Smooth muscle cell (in vitro differentiated cells): ENCODE measurements at regions not wholly inside any gene's neighbourhood (a gene's known extent, or its start where the extent isn't known, plus 50 kb on each side); places are given as distances from the start of the nearest gene placed in this dataset.

Source experiments
- DNase-seq: peaks from one replicate; lab custom pipeline; 2025; ENCODE audit not compliant: unreplicated experiment; lab: John Stamatoyannopoulos, UW
- H2AFZ ChIP-seq: fragments of 200-600 bp; sonication (generic); 2 replicates; pipeline ENCODE4 v1.6.0; 2016; ENCODE audit warnings: antibody characterized with exemption, low read depth, mild to moderate bottlenecking
- H3F3A ChIP-seq: fragments of 200-600 bp; sonication (generic); 2 replicates; pipeline ENCODE4 v1.6.0; 2017; ENCODE audit warnings: antibody characterized with exemption, low read depth
- H3K27ac ChIP-seq: fragments of 200-600 bp; sonication (generic); 2 replicates; pipeline ENCODE4 v1.5.1; 2016; ENCODE audit warnings: low read depth, mild to moderate bottlenecking
- H3K27me3 ChIP-seq: fragments of 200-600 bp; sonication (generic); 2 replicates; pipeline ENCODE4 v1.6.1; 2016; ENCODE audit warnings: low read depth, mild to moderate bottlenecking
- H3K36me3 ChIP-seq: fragments of 200-600 bp; sonication (generic); 2 replicates; pipeline ENCODE4 v1.5.1; 2016; ENCODE audit warnings: low read depth
- H3K4me1 ChIP-seq: fragments of 200-600 bp; sonication (generic); 2 replicates; pipeline ENCODE4 v1.5.1; 2016; ENCODE audit warnings: low read depth
- H3K4me2 ChIP-seq: fragments of 200-600 bp; sonication (generic); 2 replicates; pipeline ENCODE4 v1.6.0; 2016; ENCODE audit warnings: mild to moderate bottlenecking
- H3K4me3 ChIP-seq: fragments of 200-600 bp; sonication (generic); 2 replicates; pipeline ENCODE4 v1.5.1; 2016; ENCODE audit warnings: mild to moderate bottlenecking
- H3K79me2 ChIP-seq: fragments of 200-600 bp; sonication (generic); 2 replicates; pipeline ENCODE4 v1.6.0; 2016; ENCODE audit warnings: low read depth, mild to moderate bottlenecking
- H3K9ac ChIP-seq: fragments of 200-600 bp; sonication (generic); 2 replicates; pipeline ENCODE4 v1.6.0; 2016; ENCODE audit warnings: low read depth
- H3K9me3 ChIP-seq: fragments of 200-600 bp; sonication (generic); replicated peaks from 2 replicates; pipeline ENCODE4 v1.5.1; 2016; ENCODE audit warnings: low read depth
- H4K20me1 ChIP-seq: fragments of 200-600 bp; sonication (generic); 2 replicates; pipeline ENCODE4 v1.6.0; 2016; ENCODE audit warnings: low read depth
- WGBS: methylation state at CpG from one replicate; pipeline ENCODE4 v1.1.7; 2016; ENCODE audit warnings: low lambda C conversion rate; 5-methylcytosine and 5-hydroxymethylcytosine counted together
- TF ChIP-seq, protein P1 (sequence below): fragments of 200-600 bp; sonication (generic); IDR thresholded peaks from 2 replicates; pipeline ENCODE4 v1.5.1; 2017; ENCODE audit warnings: borderline replicate concordance, mild to moderate bottlenecking, antibody characterized with exemption; ENCODE audit not compliant: insufficient read depth, poor library complexity, severe bottlenecking

DNA sequence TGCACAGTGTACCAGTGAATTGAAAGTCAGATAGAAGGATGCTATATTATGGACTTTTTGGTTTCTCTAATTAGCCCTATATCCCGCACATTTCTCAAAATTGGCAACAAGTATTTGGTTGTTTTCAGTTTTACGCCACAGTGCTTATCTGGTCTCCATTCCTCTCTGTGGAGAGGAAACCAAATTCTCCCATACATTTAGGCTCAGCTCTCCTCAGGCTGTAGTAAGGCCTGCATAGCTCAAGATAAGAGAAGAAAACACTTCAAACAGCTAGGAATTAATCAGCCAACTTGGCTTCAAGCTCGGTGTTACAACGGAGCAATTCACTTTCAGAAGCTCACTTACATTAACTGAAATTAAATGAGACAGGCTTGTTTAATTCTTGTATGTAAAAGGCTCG lies 263.2 kb downstream of the PDHA2 start:
- H3F3A ChIP-seq, result no peaks in the 10 kb centered on the region
- H3K36me3 ChIP-seq, result no peaks in the 10 kb centered on the region
- H3K4me1 ChIP-seq, result no peaks in the 10 kb centered on the region
- 33% methylated on average over 5 of the region's 5 CpGs for WGBS
- no peak overlapping the region for H3K4me3 ChIP-seq
- H3K9ac ChIP-seq, result no peak overlapping the region
- DNase-seq, result no peak
- peak overlapping the region; percentile 16 for H2AFZ ChIP-seq
- peak overlapping the region; percentile 37 for H3K27ac ChIP-seq
- no peaks in the 10 kb centered on the region for H3K79me2 ChIP-seq
- H4K20me1 ChIP-seq, result no peaks in the 10 kb centered on the region
- TF ChIP-seq, protein P1, sequence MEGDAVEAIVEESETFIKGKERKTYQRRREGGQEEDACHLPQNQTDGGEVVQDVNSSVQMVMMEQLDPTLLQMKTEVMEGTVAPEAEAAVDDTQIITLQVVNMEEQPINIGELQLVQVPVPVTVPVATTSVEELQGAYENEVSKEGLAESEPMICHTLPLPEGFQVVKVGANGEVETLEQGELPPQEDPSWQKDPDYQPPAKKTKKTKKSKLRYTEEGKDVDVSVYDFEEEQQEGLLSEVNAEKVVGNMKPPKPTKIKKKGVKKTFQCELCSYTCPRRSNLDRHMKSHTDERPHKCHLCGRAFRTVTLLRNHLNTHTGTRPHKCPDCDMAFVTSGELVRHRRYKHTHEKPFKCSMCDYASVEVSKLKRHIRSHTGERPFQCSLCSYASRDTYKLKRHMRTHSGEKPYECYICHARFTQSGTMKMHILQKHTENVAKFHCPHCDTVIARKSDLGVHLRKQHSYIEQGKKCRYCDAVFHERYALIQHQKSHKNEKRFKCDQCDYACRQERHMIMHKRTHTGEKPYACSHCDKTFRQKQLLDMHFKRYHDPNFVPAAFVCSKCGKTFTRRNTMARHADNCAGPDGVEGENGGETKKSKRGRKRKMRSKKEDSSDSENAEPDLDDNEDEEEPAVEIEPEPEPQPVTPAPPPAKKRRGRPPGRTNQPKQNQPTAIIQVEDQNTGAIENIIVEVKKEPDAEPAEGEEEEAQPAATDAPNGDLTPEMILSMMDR, result no peak
- no peaks in the 10 kb centered on the region for H3K9me3 ChIP-seq
- peak overlapping the region; percentile 62 for H3K4me2 ChIP-seq
- H3K27me3 ChIP-seq, result no peaks in the 10 kb centered on the region

DNA sequence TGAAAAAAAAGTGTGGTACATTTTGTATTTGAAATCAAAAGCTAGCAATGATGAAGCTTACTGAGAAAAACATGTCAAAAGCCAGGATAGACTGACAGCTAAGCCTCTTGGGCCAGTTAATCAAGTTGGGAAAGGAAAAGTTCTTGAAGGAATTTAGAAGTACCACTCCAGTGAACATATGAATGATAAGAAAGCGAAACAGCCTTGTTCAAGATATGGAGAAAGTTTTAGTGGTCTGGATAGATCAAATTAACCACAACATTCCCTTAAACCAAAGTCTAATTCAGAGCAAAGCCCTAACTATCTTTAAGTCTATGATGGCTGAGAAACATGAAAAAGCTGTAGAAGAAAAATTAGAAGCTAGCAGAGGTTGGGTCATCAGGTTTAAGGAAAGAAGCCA lies 268.3 kb downstream of the PDHA2 start:
- no peak overlapping the region for H3K9ac ChIP-seq
- H3K27ac ChIP-seq, result no peak overlapping the region
- 34% methylated on average over 1 of the region's 1 CpG for WGBS

DNA sequence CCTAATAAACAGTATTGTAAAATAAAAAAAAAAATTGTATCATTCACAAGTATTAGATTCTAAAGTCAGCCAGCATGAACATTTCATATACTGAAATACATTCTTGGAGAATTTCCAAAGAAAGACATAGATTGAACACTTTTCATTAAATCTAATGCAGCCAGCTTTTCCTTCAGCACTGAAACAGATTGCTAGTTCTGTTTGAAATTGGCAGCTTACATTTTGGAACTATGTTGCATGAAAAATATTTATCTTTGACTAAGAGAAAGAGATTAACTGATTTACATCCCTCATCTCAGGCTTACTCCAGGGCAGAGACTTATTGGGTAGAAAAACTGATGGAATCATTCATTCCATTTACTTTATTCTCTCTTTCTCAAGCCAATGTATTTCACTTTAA lies 272.7 kb downstream of the PDHA2 start:
- H3K36me3 ChIP-seq, result no peaks in the 10 kb centered on the region
- no peak overlapping the region for H3K27ac ChIP-seq
- no peaks in the 10 kb centered on the region for H3K27me3 ChIP-seq
- H3K9ac ChIP-seq, result no peak overlapping the region
- no peaks in the 10 kb centered on the region for H4K20me1 ChIP-seq
- no peaks in the 10 kb centered on the region for H3K9me3 ChIP-seq
- DNase-seq, result no peak
- no peaks in the 10 kb centered on the region for H3K79me2 ChIP-seq
- H3F3A ChIP-seq, result no peaks in the 10 kb centered on the region
- H3K4me1 ChIP-seq, result no peaks in the 10 kb centered on the region
- H3K4me2 ChIP-seq, result no peak overlapping the region
- TF ChIP-seq, protein P1, result no peak
- no peak overlapping the region for H3K4me3 ChIP-seq
- H2AFZ ChIP-seq, result no peak overlapping the region

More for the DNA sequence above, 268.3 kb downstream of the PDHA2 start:
- TF ChIP-seq, protein P1, result no peak
- Histone ChIP-seq H3F3A (no peaks in the 10 kb centered on the region), H3K36me3 (no peaks in the 10 kb centered on the region), H3K4me1 (no peaks in the 10 kb centered on the region), H4K20me1 (no peaks in the 10 kb centered on the region), H3K4me2 (no peak overlapping the region), H3K4me3 (no peak overlapping the region), H3K9me3 (no peaks in the 10 kb centered on the region), H3K27me3 (no peaks in the 10 kb centered on the region), H3K79me2 (no peaks in the 10 kb centered on the region), H2AFZ (no peak overlapping the region)
- DNase-seq, result no peak

DNA sequence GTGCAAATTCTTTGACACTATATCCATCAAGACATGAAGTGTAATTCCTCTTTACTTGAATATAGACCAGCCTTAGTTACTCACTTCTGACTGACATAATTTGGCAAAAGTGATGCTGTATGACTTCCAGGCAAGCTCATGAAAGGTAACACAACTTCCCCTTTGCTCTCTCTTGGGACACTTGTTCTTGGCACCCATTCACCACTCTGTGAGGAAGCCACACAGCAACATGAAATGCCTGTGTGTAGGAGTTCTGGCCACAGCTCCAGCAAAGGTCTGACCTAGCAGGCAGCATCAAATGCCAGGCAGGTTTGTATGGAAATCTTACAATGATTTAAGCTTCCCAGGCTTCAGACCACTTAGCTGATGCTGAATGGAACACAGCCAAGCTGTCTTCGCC lies 280.3 kb downstream of the PDHA2 start:
- H3K4me2 ChIP-seq, result no peak overlapping the region
- H3K27me3 ChIP-seq, result no peaks in the 10 kb centered on the region
- H3K9ac ChIP-seq, result no peak overlapping the region
- no peaks in the 10 kb centered on the region for H3K4me1 ChIP-seq
- TF ChIP-seq, protein P1, result no peak
- H3K36me3 ChIP-seq, result no peaks in the 10 kb centered on the region
- H3K4me3 ChIP-seq, result no peak overlapping the region
- no peaks in the 10 kb centered on the region for H3K79me2 ChIP-seq
- H3K27ac ChIP-seq, result no peak overlapping the region
- no peaks in the 10 kb centered on the region for H3K9me3 ChIP-seq
- 100% methylated on average over 1 of the region's 1 CpG for WGBS
- no peak overlapping the region for H2AFZ ChIP-seq
- no peaks in the 10 kb centered on the region for H4K20me1 ChIP-seq
- no peaks in the 10 kb centered on the region for H3F3A ChIP-seq
- DNase-seq, result no peak
